MG63 (cell line): ENCODE measurements at regions not wholly inside any gene's neighbourhood (a gene's known extent, or its start where the extent isn't known, plus 50 kb on each side); places are given as distances from the start of the nearest gene placed in this dataset.

Experiments used
- DNase-seq: peaks from one replicate; pipeline ENCODE4 v3.0.0-alpha.2; 2020
- H3K27me3 ChIP-seq: fragments of 250-450 bp; sonication (Bioruptor Pico); 2 replicates; pipeline ENCODE4 v1.5.1; 2020; ENCODE audit warnings: mild to moderate bottlenecking, moderate library complexity
- H3K36me3 ChIP-seq: fragments of 250-450 bp; sonication (Bioruptor Pico); 2 replicates; pipeline ENCODE4 v1.5.1; 2020; ENCODE audit warnings: mild to moderate bottlenecking, moderate library complexity
- H3K4me3 ChIP-seq: fragments of 250-450 bp; sonication (Bioruptor Pico); 2 replicates; pipeline ENCODE4 v1.5.1; 2020; ENCODE audit warnings: mild to moderate bottlenecking, moderate library complexity
- H3K9me3 ChIP-seq: fragments of 250-450 bp; sonication (Bioruptor Pico); 2 replicates; pipeline ENCODE4 v1.5.1; 2020; ENCODE audit warnings: mild to moderate bottlenecking, moderate library complexity

DNA sequence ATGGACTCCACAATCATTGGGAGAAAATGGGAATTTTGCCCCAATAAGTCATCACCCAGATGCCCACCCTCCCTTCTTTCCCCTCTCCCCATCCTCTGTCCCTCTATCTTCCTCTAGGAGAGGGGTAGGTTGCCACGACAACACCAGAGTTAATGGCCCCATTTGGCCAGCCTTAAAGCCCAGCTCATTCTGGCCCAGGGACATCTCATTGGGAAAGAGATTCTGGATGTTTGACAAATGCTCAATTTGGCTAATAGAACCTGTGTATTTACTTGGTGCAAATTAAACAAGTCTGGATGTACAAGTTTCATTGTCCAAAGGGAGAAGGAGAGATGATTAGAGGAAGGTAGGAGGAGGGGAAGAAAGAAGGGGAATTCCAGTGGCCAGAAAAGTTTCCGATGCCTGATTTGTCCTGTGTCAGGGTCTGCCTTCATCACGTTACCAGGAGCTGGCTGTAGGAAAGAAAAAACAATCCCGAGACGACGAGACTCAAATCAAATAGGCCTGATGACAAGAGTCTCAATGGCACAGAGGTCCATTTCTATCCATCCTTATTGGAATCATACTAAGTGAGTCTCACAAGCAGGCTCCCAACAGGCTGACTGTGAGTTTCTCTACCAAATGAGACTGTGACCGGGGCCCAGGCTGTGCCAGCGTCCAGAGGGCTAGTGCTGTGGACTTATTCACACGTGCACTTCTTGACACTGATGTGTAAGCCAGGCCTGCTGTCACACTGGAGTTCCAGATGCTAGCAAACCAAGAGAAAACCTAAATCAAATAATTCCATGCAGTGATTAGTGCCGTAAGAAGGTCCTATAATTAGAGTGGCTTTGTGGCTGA is 265.2 kb upstream of the APCDD1 start:
- H3K27me3 ChIP-seq, result no peaks in the 10 kb centered on the region
- no peaks in the 10 kb centered on the region for H3K36me3 ChIP-seq
- H3K4me3 ChIP-seq, result no peak overlapping the region
- no peak for DNase-seq
- no peaks in the 10 kb centered on the region for H3K9me3 ChIP-seq

DNA sequence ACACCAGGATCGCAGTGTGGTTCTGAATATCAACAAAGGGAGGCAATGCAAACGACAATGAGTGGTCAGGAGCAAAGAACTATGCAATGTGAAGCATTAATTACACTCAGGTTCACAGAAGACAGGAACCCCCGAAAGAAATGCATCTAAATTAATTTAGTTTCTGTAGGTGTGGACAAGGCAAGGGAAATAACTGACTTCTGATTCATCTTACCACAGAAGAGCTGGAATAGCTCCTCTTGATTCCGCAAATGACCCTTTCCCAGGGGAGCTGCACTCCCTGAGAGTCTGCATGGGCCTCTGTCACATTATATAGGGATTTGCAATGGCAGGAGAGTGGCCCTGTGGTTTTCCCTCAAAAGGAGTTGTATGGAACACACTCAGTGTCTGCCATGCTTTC is 263.9 kb upstream of the APCDD1 start:
- H3K4me3 ChIP-seq, result no peak overlapping the region
- no peak for DNase-seq
- H3K27me3 ChIP-seq, result no peaks in the 10 kb centered on the region
- no peaks in the 10 kb centered on the region for H3K9me3 ChIP-seq
- H3K36me3 ChIP-seq, result no peaks in the 10 kb centered on the region

DNA sequence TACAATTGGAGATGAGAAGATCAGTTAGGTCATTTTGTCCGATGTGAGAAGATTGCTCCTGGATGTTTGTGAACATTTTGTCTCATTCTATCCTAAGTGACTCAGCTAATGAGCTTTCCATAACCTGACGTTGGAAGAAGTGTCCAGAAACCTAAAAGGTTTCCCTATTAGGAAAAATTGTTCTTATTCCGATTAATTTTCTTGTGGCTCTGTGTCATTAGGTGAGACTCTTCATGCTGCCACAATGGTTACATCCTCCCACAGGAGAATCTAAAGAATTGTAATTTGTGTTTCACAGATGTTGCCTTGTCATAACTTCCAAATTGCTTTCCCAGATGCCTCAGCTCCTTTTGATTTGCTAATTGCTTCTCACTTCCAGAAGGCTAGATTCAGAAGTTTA is 261.0 kb upstream of the APCDD1 start:
- Histone ChIP-seq H3K4me3 (no peak overlapping the region), H3K9me3 (no peaks in the 10 kb centered on the region), H3K27me3 (no peaks in the 10 kb centered on the region), H3K36me3 (no peaks in the 10 kb centered on the region)
- no peak for DNase-seq

DNA sequence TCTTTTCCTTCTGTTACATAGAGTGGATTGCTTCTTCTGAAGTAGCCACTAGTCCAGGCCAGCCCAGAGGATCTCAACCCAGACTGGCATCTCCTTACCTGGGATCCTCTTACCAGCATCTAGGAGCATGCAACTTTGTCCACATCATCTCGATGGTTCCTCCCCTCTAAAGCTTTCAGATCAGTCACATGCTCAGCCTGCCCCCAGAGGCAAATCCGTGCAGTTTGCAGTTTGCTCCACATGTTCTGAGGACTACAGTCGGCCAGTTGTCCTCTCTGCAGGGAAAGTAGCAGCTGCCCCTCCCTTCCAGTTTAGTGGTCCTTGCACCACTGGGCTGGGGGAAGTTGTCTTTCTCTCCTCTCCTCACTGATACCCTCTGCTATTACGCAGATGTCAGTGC is 259.8 kb upstream of the APCDD1 start:
- no peaks in the 10 kb centered on the region for H3K27me3 ChIP-seq
- no peaks in the 10 kb centered on the region for H3K36me3 ChIP-seq
- no peak overlapping the region for H3K4me3 ChIP-seq
- DNase-seq, result no peak
- no peaks in the 10 kb centered on the region for H3K9me3 ChIP-seq

DNA sequence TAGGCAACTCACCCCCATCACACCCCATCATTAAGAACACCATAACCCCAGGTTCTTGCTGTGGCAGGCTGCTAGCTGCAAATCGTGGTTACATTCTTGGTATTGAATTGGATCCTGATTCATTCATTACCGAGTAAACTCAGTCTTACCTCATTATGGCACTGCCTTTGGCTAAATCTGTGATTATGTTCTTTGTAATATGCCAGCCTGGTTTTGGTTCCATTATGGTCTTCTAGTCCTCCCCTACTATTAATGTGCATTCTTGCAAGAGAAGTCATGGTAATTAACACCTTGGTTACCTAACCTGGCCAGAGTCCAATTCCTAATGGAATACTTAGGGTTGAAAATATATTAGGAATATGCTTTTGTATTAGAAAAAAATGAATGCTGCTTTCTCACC is 258.9 kb upstream of the APCDD1 start:
- Histone ChIP-seq H3K27me3 (no peaks in the 10 kb centered on the region), H3K9me3 (no peaks in the 10 kb centered on the region), H3K36me3 (no peaks in the 10 kb centered on the region), H3K4me3 (no peak overlapping the region)
- no peak for DNase-seq

DNA sequence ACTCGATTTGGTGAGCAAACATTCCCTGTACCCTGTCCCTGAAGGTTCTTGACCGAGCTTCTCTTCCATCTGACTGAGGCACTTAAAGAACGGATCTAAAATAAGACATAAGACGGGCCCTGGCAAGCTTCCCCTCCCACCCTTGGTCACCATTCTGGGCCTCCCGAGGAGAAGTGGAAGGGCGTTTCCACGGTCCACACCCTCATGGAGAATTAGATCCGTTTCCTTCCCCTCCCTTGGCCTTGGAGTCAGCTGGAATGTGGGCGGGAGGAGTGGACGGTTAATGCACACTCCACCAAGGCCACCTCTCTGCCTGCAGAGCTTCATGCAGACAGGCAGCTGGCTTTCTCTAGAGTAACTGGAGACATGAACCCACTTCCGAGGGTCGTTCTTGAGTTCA is 257.3 kb upstream of the APCDD1 start:
- no peaks in the 10 kb centered on the region for H3K36me3 ChIP-seq
- DNase-seq, result no peak
- no peaks in the 10 kb centered on the region for H3K9me3 ChIP-seq
- H3K27me3 ChIP-seq, result no peaks in the 10 kb centered on the region
- H3K4me3 ChIP-seq, result no peak overlapping the region

DNA sequence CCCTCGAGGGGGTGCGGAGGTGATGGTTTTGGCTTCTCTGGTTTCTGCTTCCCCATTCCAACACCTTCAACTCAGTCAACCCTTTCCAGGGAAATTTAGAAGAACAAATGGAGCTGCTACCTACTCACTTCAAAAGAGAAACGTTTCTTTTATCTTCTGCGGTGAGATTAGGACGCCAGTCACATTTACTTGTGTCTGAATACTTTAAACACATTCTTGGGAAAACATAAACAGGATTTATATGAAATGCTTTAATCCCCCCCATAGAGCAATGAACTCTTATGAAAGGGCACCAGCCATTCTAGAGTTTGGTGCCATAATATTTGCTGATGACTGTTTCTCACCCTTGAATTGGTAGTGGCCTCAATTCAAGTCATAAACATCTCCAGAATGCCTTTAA is 253.2 kb upstream of the APCDD1 start:
- no peaks in the 10 kb centered on the region for H3K27me3 ChIP-seq
- no peaks in the 10 kb centered on the region for H3K36me3 ChIP-seq
- no peak for DNase-seq
- H3K9me3 ChIP-seq, result no peaks in the 10 kb centered on the region
- H3K4me3 ChIP-seq, result no peak overlapping the region

DNA sequence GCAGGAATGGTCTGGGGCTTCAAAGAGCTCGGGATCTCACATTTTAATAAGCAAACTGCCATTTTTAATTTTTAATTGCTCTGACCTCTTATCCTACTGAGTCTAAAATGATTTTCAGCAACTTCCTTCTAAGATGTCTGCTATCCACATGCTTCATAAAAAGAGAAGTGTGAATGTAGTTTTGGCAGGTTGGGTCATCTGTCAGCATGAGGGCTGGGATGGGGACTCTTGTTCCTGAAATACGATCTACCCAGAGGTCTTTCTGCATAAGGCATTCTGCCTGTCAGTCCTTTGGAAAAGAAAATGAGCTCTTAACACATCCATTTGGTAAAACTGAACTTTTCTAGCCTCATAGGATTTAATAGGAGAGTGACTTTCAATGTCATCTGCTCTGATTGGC is 252.8 kb upstream of the APCDD1 start:
- DNase-seq, result no peak
- no peaks in the 10 kb centered on the region for H3K36me3 ChIP-seq
- no peaks in the 10 kb centered on the region for H3K9me3 ChIP-seq
- no peak overlapping the region for H3K4me3 ChIP-seq
- no peaks in the 10 kb centered on the region for H3K27me3 ChIP-seq

DNA sequence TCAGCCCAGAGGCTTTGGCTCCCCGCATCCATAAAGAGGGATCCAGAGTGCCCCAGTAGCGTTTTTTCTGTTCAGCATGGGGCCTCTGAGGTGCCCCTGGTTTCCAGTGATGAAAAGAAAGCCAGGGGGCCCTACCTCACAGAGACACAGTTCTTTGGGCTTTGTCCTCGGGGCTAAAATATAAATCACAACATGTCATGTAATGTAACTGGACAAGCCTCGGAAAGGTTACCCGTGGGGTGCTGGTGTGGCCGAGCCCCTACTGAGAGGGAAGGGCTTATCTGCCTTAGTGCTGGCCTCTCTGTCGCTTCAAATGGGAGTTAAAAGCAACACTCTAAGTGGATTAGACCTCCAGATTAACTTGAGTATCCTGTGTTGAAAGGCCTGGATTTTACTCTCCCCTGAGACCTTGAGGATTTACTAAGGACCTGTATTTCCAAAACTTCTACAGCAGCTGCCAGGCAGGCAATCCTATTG is 251.6 kb upstream of the APCDD1 start:
- Histone ChIP-seq H3K36me3 (no peaks in the 10 kb centered on the region), H3K27me3 (no peaks in the 10 kb centered on the region), H3K9me3 (no peaks in the 10 kb centered on the region), H3K4me3 (no peak overlapping the region)
- no peak for DNase-seq

DNA sequence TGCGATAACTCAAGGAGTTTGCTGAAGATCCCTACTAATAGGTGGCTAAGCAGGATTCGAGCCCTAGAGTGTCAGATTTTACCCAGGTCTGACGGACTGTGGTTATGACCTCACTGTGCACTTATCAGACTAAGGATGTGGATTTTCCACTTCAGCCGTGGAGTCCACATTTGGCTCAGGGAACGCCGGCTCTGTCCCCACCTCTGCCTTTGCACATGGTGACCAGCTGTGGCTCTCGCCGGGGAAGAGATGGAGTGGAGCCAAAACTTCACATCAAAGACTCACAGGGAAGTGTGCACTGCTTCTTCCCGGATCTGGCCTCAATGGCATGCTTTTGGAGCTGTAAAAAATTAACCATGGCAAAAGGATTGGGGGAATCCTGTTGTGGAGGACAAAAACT is 249.3 kb upstream of the APCDD1 start:
- H3K9me3 ChIP-seq, result no peaks in the 10 kb centered on the region
- DNase-seq, result no peak
- no peaks in the 10 kb centered on the region for H3K27me3 ChIP-seq
- H3K4me3 ChIP-seq, result no peak overlapping the region
- no peaks in the 10 kb centered on the region for H3K36me3 ChIP-seq

DNA sequence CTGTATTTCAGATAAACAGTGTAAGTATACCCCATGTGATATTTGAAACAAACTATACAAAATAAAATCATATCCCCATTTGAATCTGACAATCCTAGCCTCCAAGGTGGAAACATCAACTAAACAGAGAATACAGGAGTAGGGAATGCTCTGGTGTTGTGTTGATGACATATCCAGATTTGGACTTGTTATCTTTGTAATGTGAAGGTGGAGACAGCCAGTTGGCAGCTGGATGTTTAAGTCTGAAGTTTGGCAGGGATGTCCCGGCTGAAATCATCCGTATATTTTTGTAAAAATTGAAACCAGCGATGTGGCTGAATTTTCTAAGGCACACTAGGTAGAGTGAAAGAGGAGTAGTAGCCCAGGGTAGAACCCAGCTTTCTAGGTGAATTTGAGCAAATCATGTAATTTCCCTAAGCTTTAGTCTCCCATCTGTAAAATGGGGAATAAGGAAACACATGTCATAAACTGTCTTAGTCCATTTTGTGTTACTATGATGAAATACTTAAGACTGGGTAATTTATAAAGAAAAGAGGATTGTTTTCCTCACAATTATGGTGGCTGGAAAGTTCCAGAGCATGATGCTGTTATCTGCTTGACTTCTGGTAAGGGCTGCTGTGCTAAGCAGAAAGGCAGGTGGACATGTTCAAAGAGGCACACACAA is 246.6 kb upstream of the APCDD1 start:
- Histone ChIP-seq H3K36me3 (no peaks in the 10 kb centered on the region), H3K9me3 (no peaks in the 10 kb centered on the region), H3K4me3 (no peak overlapping the region), H3K27me3 (no peaks in the 10 kb centered on the region)
- DNase-seq, result peak; percentile 59

DNA sequence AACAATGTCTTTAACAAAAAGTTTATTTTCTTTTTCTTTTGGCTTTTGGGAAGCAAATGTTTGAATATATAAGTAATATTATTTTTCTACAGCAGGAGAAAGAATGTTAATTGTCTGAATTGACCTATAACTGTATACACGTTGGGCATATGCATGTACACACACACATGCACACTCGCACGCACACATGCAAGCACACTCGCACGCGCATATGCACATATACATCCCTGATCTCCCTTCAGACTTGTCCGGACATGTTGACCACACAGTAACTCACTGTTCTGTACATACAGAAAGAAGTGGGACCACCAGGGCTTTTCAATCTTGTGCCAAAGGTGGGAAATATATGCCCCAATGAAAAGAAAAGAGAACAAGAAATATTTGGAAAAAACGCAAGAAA is 245.1 kb upstream of the APCDD1 start:
- H3K27me3 ChIP-seq, result no peaks in the 10 kb centered on the region

DNA sequence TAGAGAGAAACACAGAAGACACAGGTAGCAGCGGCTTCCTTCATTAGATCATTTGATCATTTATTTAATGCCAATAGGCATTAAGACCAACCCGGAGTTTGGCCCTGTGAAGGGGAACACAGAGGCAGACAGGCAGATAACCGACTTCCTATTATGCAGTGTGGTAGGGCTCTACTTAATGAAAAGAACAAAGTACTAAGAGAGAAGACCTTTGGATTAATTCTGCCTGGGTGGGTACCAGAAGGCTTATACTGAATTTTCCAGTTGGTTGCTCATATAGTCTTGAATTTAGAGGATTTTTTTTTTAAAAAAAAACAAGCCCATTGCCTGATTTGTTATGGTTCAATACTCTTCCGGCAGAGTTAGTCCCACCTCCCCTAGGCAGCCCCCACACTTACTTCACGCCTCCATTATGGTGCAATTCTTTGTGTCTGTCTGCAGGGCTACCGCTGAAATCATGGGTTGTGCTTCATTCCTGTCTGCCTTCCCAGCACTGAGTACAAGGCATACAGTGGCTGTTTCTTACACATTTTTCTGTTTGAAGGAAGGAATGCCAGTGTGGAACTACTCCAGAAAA is 244.3 kb upstream of the APCDD1 start:
- no peaks in the 10 kb centered on the region for H3K36me3 ChIP-seq
- H3K9me3 ChIP-seq, result no peaks in the 10 kb centered on the region
- no peak for DNase-seq
- no peak overlapping the region for H3K4me3 ChIP-seq
- H3K27me3 ChIP-seq, result no peaks in the 10 kb centered on the region

More for the DNA sequence above, 245.1 kb upstream of the APCDD1 start:
- Histone ChIP-seq H3K36me3 (no peaks in the 10 kb centered on the region), H3K4me3 (no peak overlapping the region), H3K9me3 (no peaks in the 10 kb centered on the region)
- no peak for DNase-seq

DNA sequence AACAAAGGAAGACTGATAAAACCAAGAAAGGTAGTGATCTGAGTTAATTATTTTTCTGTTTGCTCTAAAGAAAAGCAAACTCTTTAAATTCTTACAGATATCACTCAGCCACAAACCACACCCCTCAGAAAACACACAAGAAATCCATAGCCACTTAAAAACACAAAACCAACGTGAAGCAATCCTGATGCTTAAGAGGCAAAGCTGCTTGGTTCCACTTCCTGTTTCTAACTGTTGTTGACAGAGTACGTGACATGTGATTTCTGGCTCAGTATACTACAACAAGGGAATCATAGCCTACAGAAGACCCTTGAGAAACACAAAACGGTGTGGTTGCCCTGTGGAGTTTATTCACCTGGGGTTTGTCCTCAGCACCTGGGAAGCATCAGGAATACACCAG is 240.9 kb upstream of the APCDD1 start:
- no peaks in the 10 kb centered on the region for H3K27me3 ChIP-seq
- no peaks in the 10 kb centered on the region; the same call in 1 of the 2 replicates for H3K9me3 ChIP-seq
- no peak overlapping the region for H3K4me3 ChIP-seq
- no peak for DNase-seq
- H3K36me3 ChIP-seq, result no peaks in the 10 kb centered on the region

DNA sequence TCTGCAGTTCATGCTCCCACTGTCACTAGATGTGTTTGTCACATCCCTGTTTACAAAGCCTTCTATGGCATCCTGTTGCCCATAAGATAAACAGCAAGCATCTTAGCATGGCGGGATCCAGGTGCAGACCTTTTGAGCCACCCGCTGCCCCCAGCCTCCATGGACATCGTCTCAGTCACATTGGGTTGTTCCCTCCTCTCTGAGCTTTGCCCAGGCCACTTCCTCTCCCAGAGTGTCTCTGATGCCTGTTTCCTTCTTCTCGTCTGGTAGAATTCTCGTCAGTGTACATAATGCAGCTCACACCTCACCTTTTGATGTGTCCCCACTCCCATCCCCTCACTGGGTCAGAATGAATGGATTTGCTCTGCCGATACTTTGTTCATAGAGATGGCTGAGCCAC is 239.0 kb upstream of the APCDD1 start:
- no peaks in the 10 kb centered on the region; the same call in 1 of the 2 replicates for H3K9me3 ChIP-seq
- no peak overlapping the region for H3K4me3 ChIP-seq
- H3K36me3 ChIP-seq, result no peaks in the 10 kb centered on the region
- no peak for DNase-seq
- H3K27me3 ChIP-seq, result no peaks in the 10 kb centered on the region

DNA sequence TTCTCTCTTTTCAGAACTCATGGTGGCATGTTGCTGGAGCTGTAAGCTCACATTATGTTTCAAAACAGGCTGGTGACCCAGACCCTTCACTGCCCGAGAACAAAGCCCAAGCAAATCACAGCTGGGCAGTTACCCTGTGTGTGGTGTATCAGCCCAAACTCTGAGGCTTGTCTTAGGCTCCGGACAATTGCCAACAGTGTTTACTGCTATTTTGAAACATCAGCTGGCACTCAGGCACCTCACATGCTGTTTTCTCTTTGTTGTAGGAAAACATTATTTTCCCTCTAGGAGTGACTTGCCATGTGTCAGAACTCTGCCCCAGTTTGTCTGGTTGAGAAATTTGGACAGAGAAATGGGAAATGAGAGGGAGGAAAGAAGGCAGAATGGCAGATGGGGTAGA is 237.6 kb upstream of the APCDD1 start:
- Histone ChIP-seq H3K36me3 (no peaks in the 10 kb centered on the region), H3K9me3 (no peaks in the 10 kb centered on the region; the same call in 1 of the 2 replicates), H3K4me3 (no peak overlapping the region), H3K27me3 (no peaks in the 10 kb centered on the region)
- no peak for DNase-seq

DNA sequence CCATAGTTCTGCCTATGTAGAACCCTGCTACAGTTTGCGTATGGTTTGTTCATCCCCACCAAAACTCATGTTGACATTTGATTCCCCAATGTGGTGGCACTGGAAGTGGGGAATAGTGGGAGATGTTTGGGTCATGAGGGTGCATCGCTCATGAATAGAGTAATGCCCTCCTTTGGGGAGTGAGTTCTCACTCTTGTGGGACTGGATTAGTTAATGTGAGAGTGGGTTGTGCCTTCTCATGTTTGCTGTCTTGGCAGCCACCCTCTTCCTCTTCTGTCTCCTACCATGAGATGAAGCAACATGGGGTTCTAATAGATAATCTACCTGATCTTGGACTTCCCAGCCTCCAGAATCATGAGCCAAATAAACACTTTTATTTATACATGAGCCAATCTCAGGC is 237.2 kb upstream of the APCDD1 start:
- H3K36me3 ChIP-seq, result no peaks in the 10 kb centered on the region
- H3K27me3 ChIP-seq, result no peaks in the 10 kb centered on the region
- H3K9me3 ChIP-seq, result no peaks in the 10 kb centered on the region; the same call in 1 of the 2 replicates
- no peak overlapping the region for H3K4me3 ChIP-seq
- no peak for DNase-seq

DNA sequence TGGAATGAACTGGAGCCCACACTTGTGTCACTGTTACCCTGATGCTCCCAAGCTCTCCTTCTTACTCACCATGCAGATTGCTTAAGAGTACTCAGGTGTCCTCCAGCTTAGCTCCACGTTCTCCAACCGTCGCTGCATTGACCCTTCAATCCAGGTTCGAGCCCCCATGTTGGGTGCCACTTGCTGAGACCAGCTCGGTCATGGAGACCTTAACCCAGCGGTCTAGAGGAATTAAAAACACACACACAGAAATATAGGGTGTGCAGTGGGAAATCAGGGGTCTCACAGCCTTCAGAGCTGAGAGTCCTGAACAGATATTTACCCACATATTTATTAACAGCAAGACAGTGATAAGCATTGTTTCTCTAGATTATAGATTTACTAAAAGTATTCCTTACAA is 229.1 kb upstream of the APCDD1 start:
- Histone ChIP-seq H3K27me3 (no peaks in the 10 kb centered on the region), H3K9me3 (peaks cover 26% of the 10 kb centered on the region), H3K36me3 (no peaks in the 10 kb centered on the region), H3K4me3 (no peak overlapping the region)
- DNase-seq, result no peak
